ENCODE measurements at regions not wholly inside any gene's neighbourhood (a gene's known extent, or its start where the extent isn't known, plus 50 kb on each side); places are given as distances from the start of the nearest gene placed in this dataset.

DNA sequence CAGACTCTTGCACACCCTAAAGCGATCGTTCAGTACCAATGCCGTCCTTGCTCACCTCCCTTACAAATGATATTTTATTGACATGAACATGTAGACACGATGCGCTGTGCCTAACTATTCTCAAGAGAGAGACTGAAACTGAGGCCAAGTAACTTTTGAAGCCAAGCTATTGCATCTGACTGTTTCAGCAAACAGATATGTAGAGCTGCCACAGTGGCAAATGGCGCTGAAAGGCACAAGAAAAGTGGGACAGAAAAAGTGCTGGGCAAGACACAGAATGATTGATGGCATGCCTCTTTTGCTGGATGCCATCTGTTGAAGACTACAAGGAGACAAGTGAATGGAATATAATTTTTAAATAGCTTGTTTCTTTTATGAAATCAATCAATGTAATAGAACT lies 1157.2 kb upstream of the ADGRL4 start:
- H3K27ac Mint-ChIP-seq (ENCODE audit: unreplicated experiment): no peak overlapping the region
- no peak for DNase-seq
- intact Hi-C loops (cut with micrococcal nuclease; ENCODE audit: unreplicated experiment): loop anchor here (1.0 kb wide), 1 partner anchor 24 kb away; no protein-coding TSS in a partner anchor
- no peaks in the 10 kb centered on the region for H3K9me3 Mint-ChIP-seq (ENCODE audit: low read depth, unreplicated experiment)
- no peaks in the 10 kb centered on the region for H3K27me3 Mint-ChIP-seq (ENCODE audit: unreplicated experiment)
- CTCF ChIA-PET: no interaction called here
- no peak overlapping the region for H3K4me3 Mint-ChIP-seq (ENCODE audit: low read depth, unreplicated experiment)
- H3K4me1 Mint-ChIP-seq (ENCODE audit: low read depth, unreplicated experiment): no peaks in the 10 kb centered on the region
- no peaks in the 10 kb centered on the region for H3K36me3 Mint-ChIP-seq (ENCODE audit: insufficient read depth, unreplicated experiment)
- no TSS peak for BruUV-seq (replicated peaks)
- TF ChIP-seq, protein P1, sequence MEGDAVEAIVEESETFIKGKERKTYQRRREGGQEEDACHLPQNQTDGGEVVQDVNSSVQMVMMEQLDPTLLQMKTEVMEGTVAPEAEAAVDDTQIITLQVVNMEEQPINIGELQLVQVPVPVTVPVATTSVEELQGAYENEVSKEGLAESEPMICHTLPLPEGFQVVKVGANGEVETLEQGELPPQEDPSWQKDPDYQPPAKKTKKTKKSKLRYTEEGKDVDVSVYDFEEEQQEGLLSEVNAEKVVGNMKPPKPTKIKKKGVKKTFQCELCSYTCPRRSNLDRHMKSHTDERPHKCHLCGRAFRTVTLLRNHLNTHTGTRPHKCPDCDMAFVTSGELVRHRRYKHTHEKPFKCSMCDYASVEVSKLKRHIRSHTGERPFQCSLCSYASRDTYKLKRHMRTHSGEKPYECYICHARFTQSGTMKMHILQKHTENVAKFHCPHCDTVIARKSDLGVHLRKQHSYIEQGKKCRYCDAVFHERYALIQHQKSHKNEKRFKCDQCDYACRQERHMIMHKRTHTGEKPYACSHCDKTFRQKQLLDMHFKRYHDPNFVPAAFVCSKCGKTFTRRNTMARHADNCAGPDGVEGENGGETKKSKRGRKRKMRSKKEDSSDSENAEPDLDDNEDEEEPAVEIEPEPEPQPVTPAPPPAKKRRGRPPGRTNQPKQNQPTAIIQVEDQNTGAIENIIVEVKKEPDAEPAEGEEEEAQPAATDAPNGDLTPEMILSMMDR (IDR thresholded peaks at IDR 0.05; ENCODE audit: unreplicated experiment): no peak

DNA sequence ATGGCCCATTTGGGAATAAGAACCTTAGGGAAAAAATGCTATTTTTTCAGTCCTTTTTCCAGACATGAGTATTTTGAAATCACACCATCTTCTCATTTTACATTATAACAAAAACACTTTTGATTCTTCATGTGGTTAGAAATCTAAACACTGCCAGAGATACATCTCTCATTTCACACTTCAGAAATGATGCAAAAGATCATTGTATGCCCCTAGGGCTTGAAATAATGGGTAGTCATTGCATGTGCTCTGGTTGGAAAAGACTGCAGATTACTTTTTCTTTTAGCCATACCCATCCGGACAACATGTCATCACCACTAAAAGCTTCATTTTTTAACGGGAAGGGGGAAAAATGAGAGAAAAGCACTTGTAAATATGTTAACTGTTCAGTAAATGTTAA lies 1152.2 kb upstream of the ADGRL4 start:
- CTCF ChIA-PET: no interaction called here
- intact Hi-C loops (cut with micrococcal nuclease; ENCODE audit: unreplicated experiment): no loop called here
- H3K27ac Mint-ChIP-seq (ENCODE audit: unreplicated experiment): no peak overlapping the region

DNA sequence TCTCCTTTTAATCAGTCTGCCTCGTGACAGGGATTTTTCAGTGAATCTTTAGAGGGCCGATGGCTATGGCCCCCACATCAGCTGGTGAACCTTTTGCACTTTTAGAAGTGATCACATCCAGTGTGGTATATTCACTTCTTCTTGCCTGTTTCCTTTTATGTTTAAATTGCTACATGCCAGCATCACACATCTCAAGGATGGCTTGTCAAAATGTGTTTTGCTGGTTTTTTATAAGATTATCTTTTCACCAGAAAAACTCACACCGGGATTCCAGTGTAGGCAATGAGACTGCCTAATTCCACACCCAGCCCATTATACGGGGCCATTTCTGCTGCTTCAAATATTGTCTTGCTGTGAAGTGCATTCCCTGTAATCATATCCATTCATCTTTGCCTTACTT lies 1151.7 kb upstream of the ADGRL4 start:
- Mint-ChIP-seq H3K4me1 (ENCODE audit: low read depth, unreplicated experiment) (no peaks in the 10 kb centered on the region), H3K4me3 (ENCODE audit: low read depth, unreplicated experiment) (no peak overlapping the region), H3K9me3 (ENCODE audit: low read depth, unreplicated experiment) (no peaks in the 10 kb centered on the region), H3K36me3 (ENCODE audit: insufficient read depth, unreplicated experiment) (no peaks in the 10 kb centered on the region), H3K27ac (ENCODE audit: unreplicated experiment) (no peak overlapping the region), H3K27me3 (ENCODE audit: unreplicated experiment) (no peaks in the 10 kb centered on the region)
- DNase-seq: no peak
- intact Hi-C loops (cut with micrococcal nuclease; ENCODE audit: unreplicated experiment): no loop called here
- TF ChIP-seq, protein P1 (IDR thresholded peaks at IDR 0.05; ENCODE audit: unreplicated experiment): no peak
- CTCF ChIA-PET: no interaction called here
- no TSS peak for BruUV-seq (replicated peaks)

More for the DNA sequence above, 1152.2 kb upstream of the ADGRL4 start:
- TF ChIP-seq, protein P1 (IDR thresholded peaks at IDR 0.05; ENCODE audit: unreplicated experiment): no peak
- Mint-ChIP-seq H3K36me3 (ENCODE audit: insufficient read depth, unreplicated experiment) (no peaks in the 10 kb centered on the region), H3K27me3 (ENCODE audit: unreplicated experiment) (no peaks in the 10 kb centered on the region), H3K4me3 (ENCODE audit: low read depth, unreplicated experiment) (no peak overlapping the region), H3K9me3 (ENCODE audit: low read depth, unreplicated experiment) (no peaks in the 10 kb centered on the region), H3K4me1 (ENCODE audit: low read depth, unreplicated experiment) (no peaks in the 10 kb centered on the region)
- no TSS peak for BruUV-seq (replicated peaks)
- no peak for DNase-seq

DNA sequence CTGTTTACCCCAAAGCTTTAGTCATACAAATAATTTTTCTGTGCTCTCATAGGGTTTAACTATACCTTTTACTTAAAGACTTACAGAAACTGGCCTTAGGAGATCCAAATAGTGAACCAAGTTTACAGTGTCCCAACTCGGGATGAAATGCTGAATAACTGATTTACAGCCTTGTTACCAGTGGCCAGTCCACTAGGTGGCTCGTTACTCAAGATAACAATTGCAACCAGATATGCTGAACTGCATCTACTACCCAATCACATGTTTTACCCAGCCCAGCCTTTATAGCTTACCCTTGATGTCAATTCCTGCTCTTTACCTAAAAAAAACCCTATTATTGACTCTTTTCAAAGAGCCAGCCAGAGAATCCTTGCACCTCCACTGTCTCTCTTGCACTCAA lies 1148.8 kb upstream of the ADGRL4 start:
- Mint-ChIP-seq H3K27ac (ENCODE audit: unreplicated experiment) (no peak overlapping the region), H3K4me1 (ENCODE audit: low read depth, unreplicated experiment) (no peaks in the 10 kb centered on the region), H3K36me3 (ENCODE audit: insufficient read depth, unreplicated experiment) (no peaks in the 10 kb centered on the region), H3K27me3 (ENCODE audit: unreplicated experiment) (no peaks in the 10 kb centered on the region), H3K4me3 (ENCODE audit: low read depth, unreplicated experiment) (no peak overlapping the region), H3K9me3 (ENCODE audit: low read depth, unreplicated experiment) (no peaks in the 10 kb centered on the region)
- intact Hi-C loops (cut with micrococcal nuclease; ENCODE audit: unreplicated experiment): no loop called here
- DNase-seq: peak; percentile 6
- no TSS peak for BruUV-seq (replicated peaks)
- TF ChIP-seq, protein P1 (IDR thresholded peaks at IDR 0.05; ENCODE audit: unreplicated experiment): no peak
- CTCF ChIA-PET: no interaction called here

DNA sequence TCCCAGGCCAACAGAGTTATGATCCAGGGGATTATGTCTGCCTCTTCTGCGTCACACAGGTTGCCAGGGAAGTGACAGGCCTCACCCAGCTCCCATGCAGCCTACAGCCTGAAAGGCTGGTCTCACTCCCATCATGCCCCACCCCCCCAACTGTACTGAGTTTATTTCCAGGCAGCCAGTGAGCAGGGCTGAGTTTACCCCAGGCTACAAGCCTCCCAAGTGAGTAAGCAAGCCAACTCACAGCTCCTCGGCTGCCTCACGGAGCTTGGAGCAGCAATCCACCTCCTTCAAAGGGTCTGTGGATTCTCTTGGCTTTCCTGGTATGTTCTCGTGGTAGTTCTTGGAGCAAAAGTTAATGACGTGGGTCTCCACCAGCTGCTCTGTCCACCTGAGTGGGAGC lies 1147.6 kb upstream of the ADGRL4 start:
- H3K4me3 Mint-ChIP-seq (ENCODE audit: low read depth, unreplicated experiment): no peak overlapping the region
- BruUV-seq (replicated peaks): no TSS peak

More for the DNA sequence above, 1147.6 kb upstream of the ADGRL4 start:
- H3K27me3 Mint-ChIP-seq (ENCODE audit: unreplicated experiment): no peaks in the 10 kb centered on the region
- TF ChIP-seq, protein P1 (IDR thresholded peaks at IDR 0.05; ENCODE audit: unreplicated experiment): no peak
- H3K9me3 Mint-ChIP-seq (ENCODE audit: low read depth, unreplicated experiment): no peaks in the 10 kb centered on the region
- no peaks in the 10 kb centered on the region for H3K4me1 Mint-ChIP-seq (ENCODE audit: low read depth, unreplicated experiment)
- CTCF ChIA-PET: no interaction called here
- no peaks in the 10 kb centered on the region for H3K36me3 Mint-ChIP-seq (ENCODE audit: insufficient read depth, unreplicated experiment)
- DNase-seq: no peak
- intact Hi-C loops (cut with micrococcal nuclease; ENCODE audit: unreplicated experiment): no loop called here
- H3K27ac Mint-ChIP-seq (ENCODE audit: unreplicated experiment): no peak overlapping the region
